OCI-LY1 (cell line): ENCODE measurements at regions not wholly inside any gene's neighbourhood (a gene's known extent, or its start where the extent isn't known, plus 50 kb on each side); places are given as distances from the start of the nearest gene placed in this dataset.

Source experiments
- H2AFZ ChIP-seq: fragments of 200-600 bp; sonication (generic), shearing (Covaris generic); 2 replicates; pipeline ENCODE4 v1.6.0; 2014; ENCODE audit warnings: antibody characterized with exemption, mild to moderate bottlenecking, low read length
- H3F3A ChIP-seq: fragments of 200-600 bp; sonication (generic), shearing (Covaris generic); 2 replicates; pipeline ENCODE4 v1.6.0; 2014; ENCODE audit warnings: mild to moderate bottlenecking, antibody characterized with exemption, low read length, moderate library complexity; ENCODE audit not compliant: insufficient read depth
- H3K27ac ChIP-seq: fragments of 200-600 bp; sonication (generic); 2 replicates; pipeline ENCODE4 v1.5.1; 2014; ENCODE audit warnings: low read length, mixed run types, mild to moderate bottlenecking, low read depth; ENCODE audit not compliant: poor library complexity, severe bottlenecking
- H3K27me3 ChIP-seq: fragments of 200-600 bp; sonication (generic); 2 replicates; pipeline ENCODE4 v1.6.0; 2014; ENCODE audit warnings: antibody characterized with exemption, mild to moderate bottlenecking, low read length, moderate library complexity; ENCODE audit not compliant: insufficient read depth
- H3K36me3 ChIP-seq: fragments of 200-600 bp; sonication (generic); 2 replicates; pipeline ENCODE4 v1.6.1; 2014; ENCODE audit warnings: mild to moderate bottlenecking, antibody characterized with exemption, low read length, moderate library complexity, mixed read lengths; ENCODE audit not compliant: insufficient read depth
- H3K4me1 ChIP-seq: fragments of 200-600 bp; sonication (generic); 2 replicates; pipeline ENCODE4 v1.5.1; 2014; ENCODE audit warnings: mild to moderate bottlenecking, low read length, moderate library complexity; ENCODE audit not compliant: insufficient read depth, severe bottlenecking
- H3K4me2 ChIP-seq: fragments of 200-600 bp; sonication (generic), shearing (Covaris generic); 2 replicates; pipeline ENCODE4 v1.6.1; 2014; ENCODE audit warnings: low read length
- H3K4me3 ChIP-seq: fragments of 200-600 bp; sonication (generic); 2 replicates; pipeline ENCODE4 v1.5.1; 2014; ENCODE audit warnings: low read length, low read depth, mild to moderate bottlenecking, mixed read lengths; ENCODE audit not compliant: poor library complexity, severe bottlenecking
- H3K79me2 ChIP-seq: fragments of 200-600 bp; shearing (Covaris generic); 2 replicates; pipeline ENCODE4 v1.6.1; 2016; ENCODE audit warnings: mixed run types, low read length, mixed read lengths; ENCODE audit not compliant: insufficient read depth
- H3K9ac ChIP-seq: fragments of 200-600 bp; sonication (generic), shearing (Covaris generic); 2 replicates; pipeline ENCODE4 v1.6.1; 2014; ENCODE audit warnings: mild to moderate bottlenecking, low read length, mixed read lengths
- H3K9me2 ChIP-seq: fragments of 200-600 bp; sonication (generic), shearing (Covaris generic); 2 replicates; pipeline ENCODE4 v1.6.1; 2014; ENCODE audit warnings: low read depth, mild to moderate bottlenecking, low read length, mixed read lengths
- H3K9me3 ChIP-seq: fragments of 200-600 bp; shearing (Covaris generic); 2 replicates; pipeline ENCODE4 v1.6.1; 2014; ENCODE audit warnings: low read length, mixed read lengths
- H4K20me1 ChIP-seq: fragments of 200-600 bp; sonication (generic), shearing (Covaris generic); 2 replicates; pipeline ENCODE4 v1.6.0; 2016; ENCODE audit warnings: mild to moderate bottlenecking, low read length; ENCODE audit not compliant: insufficient read depth
- CTCF ChIP-seq: fragments of 200-600 bp; sonication (generic), shearing (Covaris generic); IDR thresholded peaks from 2 replicates; pipeline ENCODE4 v1.5.1; 2017; ENCODE audit warnings: mild to moderate bottlenecking, antibody characterized with exemption, low read length, moderate library complexity, mixed read lengths
- EZH2 ChIP-seq: fragments of 200-600 bp; sonication (generic), shearing (Covaris generic); IDR thresholded peaks from 2 replicates; pipeline ENCODE4 v1.8.0; 2017; ENCODE audit warnings: borderline replicate concordance, mixed run types, mild to moderate bottlenecking, antibody characterized with exemption, low read length, moderate library complexity, mixed read lengths

GRCh38 chr2:65922794-65923193 lies 490.4 kb upstream of the SPRED2 start:
- no peak overlapping the region for H3K27ac ChIP-seq

DNA sequence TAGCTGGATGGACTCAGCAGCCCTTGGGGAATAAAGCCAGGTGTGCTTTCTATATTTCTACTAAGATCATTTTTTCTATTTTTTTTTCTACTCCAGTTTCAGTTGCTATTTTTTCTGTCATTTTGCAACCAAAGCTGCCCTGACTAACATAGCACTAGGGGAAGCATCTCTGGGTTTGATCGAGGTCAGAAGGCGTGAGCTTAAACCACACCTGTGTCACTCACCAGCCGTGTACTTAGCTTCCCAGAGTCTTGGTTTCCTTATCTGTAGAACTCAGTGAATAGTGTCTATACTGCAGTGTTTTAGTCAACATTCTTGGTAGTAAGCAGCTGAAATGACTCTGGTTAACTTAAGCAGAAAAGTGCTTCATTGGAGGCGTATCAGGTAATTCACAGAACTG lies 489.6 kb upstream of the SPRED2 start:
- Histone ChIP-seq H3K9ac (no peak overlapping the region), H3K36me3 (no peaks in the 10 kb centered on the region), H2AFZ (no peak overlapping the region), H3K4me3 (no peak overlapping the region), H3K4me1 (no peaks in the 10 kb centered on the region), H3K4me2 (no peak overlapping the region), H4K20me1 (no peaks in the 10 kb centered on the region), H3K27ac (no peak overlapping the region), H3K9me3 (no peaks in the 10 kb centered on the region), H3K9me2 (no peaks in the 10 kb centered on the region), H3K79me2 (no peaks in the 10 kb centered on the region), H3F3A (no peaks in the 10 kb centered on the region), H3K27me3 (no peaks in the 10 kb centered on the region)
- no peak for TF ChIP-seq CTCF
- no peak for TF ChIP-seq EZH2

More at GRCh38 chr2:65922794-65923193, 490.4 kb upstream of the SPRED2 start:
- H3K9me3 ChIP-seq: no peaks in the 10 kb centered on the region
- H3K4me3 ChIP-seq: no peak overlapping the region
- H3K9ac ChIP-seq: no peak overlapping the region
- no peak overlapping the region for H2AFZ ChIP-seq
- H3K36me3 ChIP-seq: no peaks in the 10 kb centered on the region
- H3F3A ChIP-seq: no peaks in the 10 kb centered on the region
- no peak for TF ChIP-seq CTCF
- no peak for TF ChIP-seq EZH2
- H3K4me2 ChIP-seq: no peak overlapping the region
- no peaks in the 10 kb centered on the region for H3K4me1 ChIP-seq
- H3K9me2 ChIP-seq: no peaks in the 10 kb centered on the region
- H3K27me3 ChIP-seq: no peaks in the 10 kb centered on the region
- H4K20me1 ChIP-seq: no peaks in the 10 kb centered on the region
- no peaks in the 10 kb centered on the region for H3K79me2 ChIP-seq

DNA sequence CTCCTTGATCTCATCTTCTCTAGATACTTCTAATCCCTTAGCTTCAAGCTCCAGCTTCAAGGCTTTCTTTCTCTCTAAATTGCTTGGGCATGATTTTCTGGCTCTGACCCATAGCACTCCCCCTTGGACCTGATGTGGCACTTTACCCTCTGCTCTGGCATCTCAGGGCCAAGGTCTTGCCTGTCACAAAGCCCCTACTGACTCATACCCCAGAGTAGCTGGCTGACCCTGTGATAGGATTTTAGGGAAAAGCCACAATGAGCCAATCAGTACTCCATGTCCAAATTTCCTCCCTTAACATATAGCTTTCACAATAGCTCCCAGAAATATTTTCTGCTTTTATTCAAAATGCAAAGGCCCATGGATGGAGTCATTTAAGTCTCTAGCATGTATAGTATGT lies 488.7 kb upstream of the SPRED2 start:
- Histone ChIP-seq H3K4me2 (no peak overlapping the region), H3K27ac (no peak overlapping the region), H3K79me2 (no peaks in the 10 kb centered on the region), H3K36me3 (no peaks in the 10 kb centered on the region), H3K9me2 (no peaks in the 10 kb centered on the region), H3K9me3 (no peaks in the 10 kb centered on the region), H4K20me1 (no peaks in the 10 kb centered on the region), H3K9ac (no peak overlapping the region), H3K27me3 (no peaks in the 10 kb centered on the region), H2AFZ (no peak overlapping the region), H3F3A (no peaks in the 10 kb centered on the region), H3K4me1 (no peaks in the 10 kb centered on the region), H3K4me3 (no peak overlapping the region)
- TF ChIP-seq CTCF (no peak), EZH2 (no peak)
